ENCODE measurements at regions not wholly inside any gene's neighbourhood (a gene's known extent, or its start where the extent isn't known, plus 50 kb on each side); places are given as distances from the start of the nearest gene placed in this dataset.
"Not testable (repeated sequence)": the region's sequence is repeated elsewhere in the genome, so short reads cannot be mapped to it uniquely, and the experiment has no call there.

DNA sequence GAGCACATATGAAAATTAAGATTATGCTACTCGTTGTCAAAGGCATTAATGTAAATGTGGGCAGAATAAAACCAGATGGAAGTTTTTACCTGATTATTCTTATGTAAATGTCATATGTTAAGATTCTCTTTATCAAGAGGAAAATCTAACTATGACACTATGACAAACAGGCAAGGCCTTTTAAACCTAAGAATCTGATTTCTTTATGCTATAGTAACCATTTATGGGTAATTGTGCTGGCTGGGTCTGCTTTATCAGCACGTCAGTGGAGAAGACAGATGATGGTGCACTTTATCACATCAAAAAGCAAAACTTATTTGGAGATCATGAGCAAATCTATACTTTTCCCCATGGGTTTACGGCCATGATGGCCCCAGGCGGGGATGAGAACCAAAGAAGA, 412.0 kb upstream of the NOX3 start:
- TF ChIP-seq, protein P1, sequence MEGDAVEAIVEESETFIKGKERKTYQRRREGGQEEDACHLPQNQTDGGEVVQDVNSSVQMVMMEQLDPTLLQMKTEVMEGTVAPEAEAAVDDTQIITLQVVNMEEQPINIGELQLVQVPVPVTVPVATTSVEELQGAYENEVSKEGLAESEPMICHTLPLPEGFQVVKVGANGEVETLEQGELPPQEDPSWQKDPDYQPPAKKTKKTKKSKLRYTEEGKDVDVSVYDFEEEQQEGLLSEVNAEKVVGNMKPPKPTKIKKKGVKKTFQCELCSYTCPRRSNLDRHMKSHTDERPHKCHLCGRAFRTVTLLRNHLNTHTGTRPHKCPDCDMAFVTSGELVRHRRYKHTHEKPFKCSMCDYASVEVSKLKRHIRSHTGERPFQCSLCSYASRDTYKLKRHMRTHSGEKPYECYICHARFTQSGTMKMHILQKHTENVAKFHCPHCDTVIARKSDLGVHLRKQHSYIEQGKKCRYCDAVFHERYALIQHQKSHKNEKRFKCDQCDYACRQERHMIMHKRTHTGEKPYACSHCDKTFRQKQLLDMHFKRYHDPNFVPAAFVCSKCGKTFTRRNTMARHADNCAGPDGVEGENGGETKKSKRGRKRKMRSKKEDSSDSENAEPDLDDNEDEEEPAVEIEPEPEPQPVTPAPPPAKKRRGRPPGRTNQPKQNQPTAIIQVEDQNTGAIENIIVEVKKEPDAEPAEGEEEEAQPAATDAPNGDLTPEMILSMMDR (IDR thresholded peaks at IDR 0.05; ENCODE audit: low read depth, low read length), result no peak
- TF ChIP-seq MYC (IDR thresholded peaks at IDR 0.05; ENCODE audit: low read depth, low read length) (no peak), POLR2A (IDR thresholded peaks at IDR 0.05; ENCODE audit: extremely low read depth, insufficient read length) (no peak)
- TF ChIP-seq, protein P2, sequence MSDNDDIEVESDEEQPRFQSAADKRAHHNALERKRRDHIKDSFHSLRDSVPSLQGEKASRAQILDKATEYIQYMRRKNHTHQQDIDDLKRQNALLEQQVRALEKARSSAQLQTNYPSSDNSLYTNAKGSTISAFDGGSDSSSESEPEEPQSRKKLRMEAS (IDR thresholded peaks at IDR 0.05; ENCODE audit: low read depth, low read length), result no peak
- DNase-seq (ENCODE audit: low read depth), result no peak
- no peak overlapping the region for H3K4me3 ChIP-seq (ENCODE audit: low read depth, low read length)

DNA sequence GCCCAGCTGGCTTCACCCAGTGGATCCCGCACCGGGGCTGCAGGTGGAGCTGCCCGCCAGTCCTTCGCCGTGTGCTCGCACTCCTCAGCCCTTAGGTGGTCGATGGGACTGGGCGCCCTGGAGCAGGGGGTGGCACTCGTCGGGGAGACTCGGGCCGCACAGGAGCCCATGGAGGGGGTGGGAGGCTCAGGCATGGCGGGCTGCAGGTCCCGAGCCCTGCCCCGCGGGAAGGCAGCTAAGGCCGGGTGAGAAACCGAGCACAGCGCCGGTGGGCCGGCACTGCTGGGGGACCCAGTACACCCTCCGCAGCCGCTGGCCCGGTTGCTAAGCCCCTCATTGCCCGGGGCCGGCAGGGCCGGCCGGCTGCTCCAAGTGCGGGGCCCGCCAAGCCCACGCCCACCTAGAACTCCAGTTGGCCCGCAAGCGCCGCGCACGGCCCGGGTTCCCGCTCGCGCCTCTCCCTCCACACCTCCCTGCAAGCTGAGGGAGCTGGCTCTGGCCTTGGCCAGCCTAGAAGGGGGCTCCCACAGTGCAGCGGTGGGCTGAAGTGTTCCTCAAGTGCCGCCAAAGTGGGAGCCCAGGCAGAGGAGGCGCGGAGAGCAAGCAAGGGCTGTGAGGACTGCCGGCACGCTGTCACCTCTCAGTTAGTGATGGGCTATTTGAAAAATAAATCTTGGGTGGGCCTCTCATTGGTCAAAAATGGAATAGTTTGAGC, 411.2 kb upstream of the NOX3 start:
- DNase-seq (ENCODE audit: low read depth); H3K4me3 ChIP-seq (ENCODE audit: low read depth, low read length): not testable (repeated sequence)

DNA sequence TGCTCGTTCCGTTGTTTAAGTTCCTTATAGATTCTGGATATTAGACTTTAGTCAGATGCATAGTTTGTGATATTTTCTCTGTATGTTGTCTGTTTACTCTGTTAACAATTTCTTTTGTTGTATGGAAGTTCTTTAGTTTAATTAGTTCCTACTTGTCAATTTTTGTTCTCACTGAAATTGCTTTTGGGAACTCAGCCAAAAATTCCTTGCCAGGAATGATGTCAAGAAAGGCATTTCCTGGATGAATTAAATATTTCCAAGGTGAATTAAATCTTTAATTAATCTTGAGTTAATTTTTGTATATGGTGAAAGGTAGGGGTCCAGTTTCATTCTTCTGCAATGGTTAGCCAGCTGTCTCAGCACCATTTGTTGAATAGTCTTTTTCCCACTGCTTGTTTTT, 406.2 kb upstream of the NOX3 start:
- DNase-seq (ENCODE audit: low read depth), result no peak
- TF ChIP-seq, protein P1 (IDR thresholded peaks at IDR 0.05; ENCODE audit: low read depth, low read length), result no peak
- TF ChIP-seq, protein P2 (IDR thresholded peaks at IDR 0.05; ENCODE audit: low read depth, low read length), result no peak
- no peak for TF ChIP-seq MYC (IDR thresholded peaks at IDR 0.05; ENCODE audit: low read depth, low read length)
- TF ChIP-seq POLR2A (IDR thresholded peaks at IDR 0.05; ENCODE audit: extremely low read depth, insufficient read length), result no peak
- H3K4me3 ChIP-seq (ENCODE audit: low read depth, low read length), result no peak overlapping the region

DNA sequence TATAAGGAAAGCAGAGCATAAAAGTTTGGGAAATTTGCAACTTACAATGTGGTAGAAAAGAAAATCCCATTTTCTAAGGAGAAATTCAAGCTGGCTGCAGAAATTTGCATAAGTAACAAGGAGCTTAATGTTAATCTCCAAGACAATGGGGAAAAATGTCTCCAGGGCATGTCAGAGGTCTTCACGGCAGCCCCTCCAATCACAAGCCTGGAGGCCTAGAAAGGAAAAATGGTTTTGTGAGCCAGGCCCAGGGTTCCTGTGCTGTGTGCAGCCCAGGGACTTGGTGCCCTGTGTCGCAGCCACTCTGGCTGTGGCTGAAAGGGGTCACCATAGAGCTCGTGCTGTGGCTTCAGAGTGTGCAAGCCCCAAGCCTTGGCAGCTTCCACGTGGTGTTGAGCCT, 403.3 kb upstream of the NOX3 start:
- H3K4me3 ChIP-seq (ENCODE audit: low read depth, low read length); DNase-seq (ENCODE audit: low read depth): not testable (repeated sequence)

DNA sequence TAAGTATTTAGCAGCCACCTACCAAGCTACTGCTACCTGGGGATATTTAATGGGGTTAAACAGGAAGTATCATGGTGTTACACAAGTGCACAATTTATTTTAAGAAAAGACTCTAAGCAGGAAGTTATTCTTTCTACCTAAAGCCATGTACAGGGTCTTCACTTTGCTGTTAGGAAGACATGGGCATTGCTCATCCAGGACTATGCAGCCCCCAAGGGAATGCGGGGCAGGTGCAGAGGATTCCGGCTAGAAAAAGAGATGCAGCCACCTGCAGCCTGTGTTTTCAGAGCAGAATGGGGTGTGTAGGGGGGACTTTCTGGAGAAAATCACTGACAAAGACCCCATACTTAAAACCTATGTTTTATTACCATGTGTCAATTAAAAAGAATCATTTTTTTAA, 399.1 kb upstream of the NOX3 start:
- TF ChIP-seq POLR2A (IDR thresholded peaks at IDR 0.05; ENCODE audit: extremely low read depth, insufficient read length), result no peak
- no peak for TF ChIP-seq MYC (IDR thresholded peaks at IDR 0.05; ENCODE audit: low read depth, low read length)
- TF ChIP-seq, protein P1 (IDR thresholded peaks at IDR 0.05; ENCODE audit: low read depth, low read length), result no peak
- TF ChIP-seq, protein P2 (IDR thresholded peaks at IDR 0.05; ENCODE audit: low read depth, low read length), result no peak
- DNase-seq (ENCODE audit: low read depth), result no peak
- no peak overlapping the region for H3K4me3 ChIP-seq (ENCODE audit: low read depth, low read length)

DNA sequence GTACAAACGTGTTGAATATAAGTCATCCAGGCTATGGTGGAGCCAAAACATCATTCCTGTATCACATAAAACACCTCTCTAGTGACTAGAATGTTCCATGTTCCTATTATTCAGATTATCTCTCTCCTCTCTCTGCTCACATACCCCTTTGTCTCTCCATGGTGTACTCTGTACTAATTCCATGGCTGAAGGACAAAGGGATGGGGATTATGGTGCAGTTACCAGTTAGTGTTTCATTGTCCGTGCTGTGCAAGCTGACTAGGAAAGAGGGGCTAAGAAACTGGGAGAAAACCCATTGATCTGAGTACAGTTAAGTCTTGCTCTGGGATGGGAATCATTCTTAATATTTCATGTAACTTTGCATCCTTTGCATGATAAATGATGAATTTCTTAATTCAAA, 397.4 kb upstream of the NOX3 start:
- no peak for DNase-seq (ENCODE audit: low read depth)
- TF ChIP-seq MYC (IDR thresholded peaks at IDR 0.05; ENCODE audit: low read depth, low read length) (no peak), POLR2A (IDR thresholded peaks at IDR 0.05; ENCODE audit: extremely low read depth, insufficient read length) (no peak)
- TF ChIP-seq, protein P1 (IDR thresholded peaks at IDR 0.05; ENCODE audit: low read depth, low read length), result no peak
- TF ChIP-seq, protein P2 (IDR thresholded peaks at IDR 0.05; ENCODE audit: low read depth, low read length), result no peak
- no peak overlapping the region for H3K4me3 ChIP-seq (ENCODE audit: low read depth, low read length)

DNA sequence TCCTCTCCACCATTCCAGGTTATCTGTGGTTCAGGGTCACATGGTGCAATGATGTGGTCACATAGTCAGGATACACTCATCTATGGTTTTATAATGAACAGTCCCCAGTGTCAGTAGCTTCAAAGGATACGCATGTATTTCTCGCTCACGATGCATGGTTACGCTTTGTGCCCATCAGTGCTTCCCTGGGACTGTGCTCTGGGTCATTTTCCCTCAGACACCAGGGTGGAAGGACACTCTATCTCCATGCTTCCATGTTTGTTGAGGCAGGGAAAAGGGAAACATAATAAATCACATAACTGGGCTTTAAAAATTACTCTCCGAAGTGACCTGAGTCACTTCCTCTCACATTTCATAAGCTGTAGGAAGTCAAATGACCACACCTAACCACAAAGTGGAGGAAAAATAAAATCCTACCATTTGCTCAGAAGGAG, 394.8 kb upstream of the NOX3 start:
- no peak overlapping the region for H3K4me3 ChIP-seq (ENCODE audit: low read depth, low read length)
- DNase-seq (ENCODE audit: low read depth), result peak; percentile 4
- TF ChIP-seq, protein P2 (IDR thresholded peaks at IDR 0.05; ENCODE audit: low read depth, low read length), result no peak
- TF ChIP-seq MYC (IDR thresholded peaks at IDR 0.05; ENCODE audit: low read depth, low read length), result no peak
